HG03469 (cell line): ENCODE measurements at regions not wholly inside any gene's neighbourhood (a gene's known extent, or its start where the extent isn't known, plus 50 kb on each side); places are given as distances from the start of the nearest gene placed in this dataset.

Source experiments
- ATAC-seq: cut with Tn5 transposase; IDR thresholded peaks from one replicate; pipeline ENCODE4 v1.9.1; 2021; ENCODE audit warnings: mild to moderate bottlenecking, moderate library complexity, moderate number of reproducible peaks; ENCODE audit not compliant: unreplicated experiment

GRCh38 chr10:78782441-78782840 lies 286.3 kb upstream of the ZMIZ1 start:
- no peak for ATAC-seq

- ATAC-seq: no peak
These were observed 285.0 kb upstream of the ZMIZ1 start for GRCh38 chr10:78783753-78784152.

- no peak for ATAC-seq
These were observed 284.2 kb upstream of the ZMIZ1 start for GRCh38 chr10:78784546-78784945.

GRCh38 chr10:78785066-78785465 lies 283.7 kb upstream of the ZMIZ1 start:
- ATAC-seq: no peak

- no peak for ATAC-seq
These were observed 282.8 kb upstream of the ZMIZ1 start for GRCh38 chr10:78785991-78786390.

GRCh38 chr10:78787125-78787524 lies 281.6 kb upstream of the ZMIZ1 start:
- no peak for ATAC-seq

GRCh38 chr10:78794736-78795455 lies 273.9 kb upstream of the ZMIZ1 start:
- no peak for ATAC-seq

- ATAC-seq: no peak
These were observed 269.6 kb upstream of the ZMIZ1 start for GRCh38 chr10:78798976-78799730.

- no peak for ATAC-seq
These were observed 268.8 kb upstream of the ZMIZ1 start for GRCh38 chr10:78800006-78800405.

GRCh38 chr10:78800535-78801320 lies 268.0 kb upstream of the ZMIZ1 start:
- ATAC-seq: no peak

- ATAC-seq: no peak
These were observed 266.3 kb upstream of the ZMIZ1 start for GRCh38 chr10:78802431-78802830.

GRCh38 chr10:78802866-78803265 lies 265.9 kb upstream of the ZMIZ1 start:
- no peak for ATAC-seq

- ATAC-seq: no peak
These were observed 265.1 kb upstream of the ZMIZ1 start for GRCh38 chr10:78803710-78804109.

- no peak for ATAC-seq
These were observed 264.2 kb upstream of the ZMIZ1 start for GRCh38 chr10:78804411-78805032.

- ATAC-seq: no peak
These were observed 263.6 kb upstream of the ZMIZ1 start for GRCh38 chr10:78805176-78805575.

- ATAC-seq: no peak
These were observed 262.0 kb upstream of the ZMIZ1 start for GRCh38 chr10:78806681-78807221.

- ATAC-seq: no peak
These were observed 261.1 kb upstream of the ZMIZ1 start for GRCh38 chr10:78807504-78808203.

GRCh38 chr10:78808286-78808685 lies 260.5 kb upstream of the ZMIZ1 start:
- ATAC-seq: no peak

GRCh38 chr10:78808736-78809367 lies 259.9 kb upstream of the ZMIZ1 start:
- ATAC-seq: no peak

- ATAC-seq: no peak
These were observed 257.6 kb upstream of the ZMIZ1 start for GRCh38 chr10:78811174-78811573.
